IMR-90 (cell line): ENCODE measurements at regions not wholly inside any gene's neighbourhood (a gene's known extent, or its start where the extent isn't known, plus 50 kb on each side); places are given as distances from the start of the nearest gene placed in this dataset.

Source experiments
- ATAC-seq: fragments of 200-7000 bp; cut with Tn5 transposase; 2 replicates; pipeline ENCODE4 v1.9.1; 2020; ENCODE audit warnings: low read depth, mild to moderate bottlenecking, moderate library complexity
- BruUV-seq: library from RNA; stranded (reverse); fragments of 400-500 nt; replicated peaks from 2 replicates; lab custom pipeline; 2021; lab: Mats Ljungman, UMichigan
- CTCF ChIA-PET: fragments of 300-600 bp; formaldehyde crosslinking; extraction: SDS; loops from one replicate; lab custom pipeline; 2021; ENCODE audit warnings: antibody characterized with exemption; lab: Yijun Ruan, JAX
- POLR2A ChIA-PET: fragments of 300-600 bp; sonication (Branson Sonifier 250); formaldehyde crosslinking; loops from one replicate; lab custom pipeline; 2022; ENCODE audit warnings: antibody characterized with exemption; ENCODE audit not compliant: unreplicated experiment; lab: Charles Lee
- DNase-seq: peaks from one replicate; pipeline ENCODE4 v3.0.0; 2013
- H2AFZ ChIP-seq: replicated peaks from 2 replicates; pipeline ENCODE3; 2013; ENCODE audit warnings: low read length, mild to moderate bottlenecking; ENCODE audit not compliant: poor library complexity
- H2AK5ac ChIP-seq: 2 replicates; pipeline ENCODE4 v1.6.1; 2013; ENCODE audit warnings: low read depth, low read length, inconsistent platforms
- H2AK9ac ChIP-seq: replicated peaks from 2 replicates; pipeline ENCODE3; 2013; ENCODE audit warnings: mild to moderate bottlenecking, low read depth, low read length, moderate library complexity; ENCODE audit not compliant: poor library complexity
- H2BK120ac ChIP-seq: 2 replicates; pipeline ENCODE4 v1.6.1; 2013; ENCODE audit warnings: low read depth, low read length, inconsistent platforms
- H2BK15ac ChIP-seq: 3 replicates; pipeline ENCODE4 v1.6.1; 2013; ENCODE audit warnings: low read depth, low read length, inconsistent platforms
- H2BK20ac ChIP-seq: 2 replicates; pipeline ENCODE4 v1.6.1; 2013; ENCODE audit warnings: low read depth, mild to moderate bottlenecking, inconsistent platforms, low read length, moderate library complexity
- H2BK5ac ChIP-seq: 2 replicates; pipeline ENCODE4 v1.6.1; 2013; ENCODE audit warnings: mild to moderate bottlenecking, low read depth, low read length, inconsistent platforms; ENCODE audit not compliant: poor library complexity, severe bottlenecking
- H3K14ac ChIP-seq: replicated peaks from 2 replicates; pipeline ENCODE4 v1.6.1; 2013; ENCODE audit warnings: low read depth, low read length, inconsistent platforms
- H3K18ac ChIP-seq: 2 replicates; pipeline ENCODE4 v1.6.1; 2013; ENCODE audit warnings: low read depth, low read length, control low read depth
- H3K23ac ChIP-seq: 2 replicates; pipeline ENCODE4 v1.6.1; 2013; ENCODE audit warnings: low read depth, low read length, inconsistent platforms
- H3K27ac ChIP-seq: 2 replicates; pipeline ENCODE4 v1.5.1; 2013; ENCODE audit warnings: mild to moderate bottlenecking, control low read depth, low read length; ENCODE audit not compliant: insufficient read depth
- H3K27me3 ChIP-seq: 2 replicates; pipeline ENCODE4 v1.6.1; 2013; ENCODE audit warnings: low read length; ENCODE audit not compliant: control insufficient read depth, insufficient read depth
- H3K36me3 ChIP-seq: 2 replicates; pipeline ENCODE4 v1.6.1; 2013; ENCODE audit warnings: low read length, mixed read lengths; ENCODE audit not compliant: control insufficient read depth, insufficient read depth
- H3K4ac ChIP-seq: 2 replicates; pipeline ENCODE4 v1.6.1; 2013; ENCODE audit warnings: low read depth, low read length, inconsistent platforms
- H3K4me1 ChIP-seq: 2 replicates; pipeline ENCODE4 v1.6.1; 2013; ENCODE audit warnings: low read length, mixed read lengths; ENCODE audit not compliant: control insufficient read depth, insufficient read depth
- H3K4me2 ChIP-seq: 2 replicates; pipeline ENCODE4 v1.6.1; 2013; ENCODE audit warnings: low read depth, mild to moderate bottlenecking, control low read depth, low read length, moderate library complexity
- H3K4me3 ChIP-seq: 2 replicates; pipeline ENCODE4 v1.5.1; 2013; ENCODE audit warnings: low read depth, mild to moderate bottlenecking, control low read depth, low read length, moderate library complexity; ENCODE audit not compliant: insufficient read depth
- H3K56ac ChIP-seq: 2 replicates; pipeline ENCODE4 v1.6.1; 2013; ENCODE audit warnings: low read length, inconsistent platforms; ENCODE audit not compliant: insufficient read depth; ENCODE audit errors: extremely low read depth
- H3K79me1 ChIP-seq, 2 experiments: 2 replicates each; pipeline ENCODE4 v1.6.1; 2013; ENCODE audit warnings: low read length in 2 of 2, inconsistent platforms in 1 of 2, low read depth in 1 of 2
- H3K9ac ChIP-seq: 2 replicates; pipeline ENCODE4 v1.6.1; 2013; ENCODE audit warnings: low read depth, low read length, control low read depth
- H3K9me1 ChIP-seq: 2 replicates; pipeline ENCODE4 v1.6.1; 2013; ENCODE audit warnings: low read length, inconsistent platforms; ENCODE audit not compliant: insufficient read depth
- H3K9me3 ChIP-seq: 2 replicates; pipeline ENCODE4 v1.6.1; 2013; ENCODE audit warnings: low read length; ENCODE audit not compliant: control insufficient read depth, insufficient read depth
- H4K20me1 ChIP-seq: 2 replicates; pipeline ENCODE4 v1.6.1; 2013; ENCODE audit warnings: low read length, inconsistent platforms; ENCODE audit not compliant: insufficient read depth
- H4K5ac ChIP-seq: 2 replicates; pipeline ENCODE4 v1.6.1; 2013; ENCODE audit warnings: mild to moderate bottlenecking, low read depth, low read length, control low read depth
- H4K8ac ChIP-seq, 2 experiments: 2 replicates each; pipeline ENCODE4 v1.6.1; 2013; ENCODE audit warnings: low read depth in 2 of 2, low read length in 2 of 2, control low read depth in 1 of 2, inconsistent platforms in 1 of 2
- H4K91ac ChIP-seq: 2 replicates; pipeline ENCODE4 v1.6.1; 2013; ENCODE audit warnings: low read depth, low read length, inconsistent platforms; ENCODE audit not compliant: insufficient read depth
- BHLHE40 ChIP-seq: fragments of 150-350 bp; IDR thresholded peaks from 2 replicates; pipeline ENCODE4 v1.6.1; 2016; ENCODE audit warnings: mild to moderate bottlenecking, low read depth, low read length
- CEBPB ChIP-seq: IDR thresholded peaks from 2 replicates; pipeline ENCODE4 v1.6.1; 2012; ENCODE audit warnings: low read depth, low read length, improper control_type of control experiment
- CHD1 ChIP-seq: IDR thresholded peaks from 2 replicates; pipeline ENCODE4 v1.6.1; 2012; ENCODE audit warnings: low read depth, low read length, improper control_type of control experiment
- CTCF ChIP-seq: conservative IDR thresholded peaks from 2 replicates; pipeline ENCODE4 v1.5.1; 2012; ENCODE audit warnings: mild to moderate bottlenecking, low read depth, low read length, improper control_type of control experiment
- ELK1 ChIP-seq: fragments of 150-350 bp; IDR thresholded peaks from 2 replicates; pipeline ENCODE4 v1.6.1; 2016; ENCODE audit warnings: low read depth, mild to moderate bottlenecking, low read length, moderate library complexity, borderline replicate concordance
- FOS ChIP-seq: fragments of 150-350 bp; IDR thresholded peaks from 2 replicates; pipeline ENCODE4 v1.6.1; 2016; ENCODE audit warnings: low read depth, low read length
- MAFK ChIP-seq: IDR thresholded peaks from 2 replicates; pipeline ENCODE4 v1.6.1; 2012; ENCODE audit warnings: low read depth, low read length, improper control_type of control experiment
- MAZ ChIP-seq: IDR thresholded peaks from 2 replicates; pipeline ENCODE4 v1.6.1; 2012; ENCODE audit warnings: low read depth, mild to moderate bottlenecking, low read length, improper control_type of control experiment, moderate library complexity, borderline replicate concordance
- MXI1 ChIP-seq: IDR thresholded peaks from 2 replicates; pipeline ENCODE4 v1.6.1; 2012; ENCODE audit warnings: low read depth, mild to moderate bottlenecking, low read length, moderate library complexity, borderline replicate concordance
- NFE2L2 ChIP-seq: fragments of 150-350 bp; IDR thresholded peaks from 2 replicates; pipeline ENCODE4 v1.6.1; 2016; ENCODE audit warnings: low read depth, mild to moderate bottlenecking, low read length
- RAD21 ChIP-seq: IDR thresholded peaks from 2 replicates; pipeline ENCODE4 v1.6.1; 2012; ENCODE audit warnings: low read length, improper control_type of control experiment
- RCOR1 ChIP-seq: IDR thresholded peaks from 2 replicates; pipeline ENCODE4 v1.6.1; 2012; ENCODE audit warnings: mild to moderate bottlenecking, low read length, improper control_type of control experiment; ENCODE audit not compliant: insufficient replicate concordance
- RFX5 ChIP-seq: IDR thresholded peaks from 2 replicates; pipeline ENCODE4 v1.8.0; 2012; ENCODE audit warnings: low read depth, mild to moderate bottlenecking, low read length, moderate library complexity
- SMC3 ChIP-seq: fragments of 150-350 bp; IDR thresholded peaks from 2 replicates; pipeline ENCODE4 v1.6.1; 2016; ENCODE audit warnings: low read depth, mild to moderate bottlenecking, antibody characterized with exemption, low read length, moderate library complexity
- USF2 ChIP-seq: fragments of 150-350 bp; IDR thresholded peaks from 2 replicates; pipeline ENCODE4 v1.6.1; 2017; ENCODE audit warnings: mild to moderate bottlenecking, antibody characterized with exemption, low read length, low read depth
- WGBS, 2 experiments: methylation state at CpG; one replicate each; pipeline versions ENCODE4 v1.1.5 to v1.1.7; 2013; ENCODE audit warnings: missing lambda C conversion rate in 2 of 2; ENCODE audit not compliant: insufficient read length in 1 of 2; ENCODE audit errors: extremely low coverage in 2 of 2; 5-methylcytosine and 5-hydroxymethylcytosine counted together
- dilution Hi-C: fragments of 300-500 bp; cut with HindIII; formaldehyde crosslinking; loops from one replicate; pipeline ENCODE4 v1.14.3; 2018; ENCODE audit warnings: low sequenced_read_pairs; ENCODE audit not compliant: unreplicated experiment
- in situ Hi-C: fragments of 300-500 bp; cut with MboI; formaldehyde crosslinking; loops from 3 replicates; pipeline ENCODE4 v1.14.3; 2019; ENCODE audit warnings: low sequenced_read_pairs, inconsistent platforms, mixed read lengths
- intact Hi-C: fragments of 100-400 bp; cut with micrococcal nuclease; formaldehyde crosslinking; loops from 2 replicates; pipeline ENCODE4 v1.10.0; 2022

- WGBS, 2 experiments: 0% methylated on average over 1 of the region's 4 CpGs; no CpG with 5 or more reads in 1 of the 2 experiments
- no peak overlapping the region for H3K23ac ChIP-seq
- H3K27me3 ChIP-seq: no peaks in the 10 kb centered on the region
- no peak overlapping the region for H3K4me2 ChIP-seq
- H4K91ac ChIP-seq: no peak overlapping the region
- in situ Hi-C loops (no loop called here), dilution Hi-C loops (no loop called here), intact Hi-C loops (no loop called here)
- TF ChIP-seq MAFK (no peak), ELK1 (no peak), RFX5 (no peak), NFE2L2 (no peak), MAZ (no peak), BHLHE40 (no peak), RCOR1 (no peak), CEBPB (no peak), USF2 (no peak), FOS (no peak), RAD21 (no peak), CTCF (no peak), SMC3 (no peak), CHD1 (no peak), MXI1 (no peak)
- ChIA-PET POLR2A (no interaction called here), CTCF (no interaction called here)
- no peaks in the 10 kb centered on the region for H3K9me1 ChIP-seq
- H2BK15ac ChIP-seq: no peak overlapping the region
- H4K5ac ChIP-seq: no peak overlapping the region
- H3K36me3 ChIP-seq: no peaks in the 10 kb centered on the region
- DNase-seq: no peak
- ATAC-seq: no peak
- H3K9me3 ChIP-seq: no peaks in the 10 kb centered on the region
- no peak overlapping the region for H2AFZ ChIP-seq
- BruUV-seq: no TSS peak
- no peak overlapping the region for H3K14ac ChIP-seq
- no peaks in the 10 kb centered on the region for H3K79me1 ChIP-seq
- H3K27ac ChIP-seq: no peak overlapping the region
- H3K18ac ChIP-seq: no peak overlapping the region
- no peak overlapping the region for H4K8ac ChIP-seq
- no peaks in the 10 kb centered on the region for H3K4me1 ChIP-seq
- H2BK5ac ChIP-seq: no peak overlapping the region
- H2AK9ac ChIP-seq: no peak overlapping the region
- no peak overlapping the region for H3K4me3 ChIP-seq
- H3K4ac ChIP-seq: no peak overlapping the region
- H3K9ac ChIP-seq: no peak overlapping the region
- no peak overlapping the region for H2BK120ac ChIP-seq
- no peaks in the 10 kb centered on the region for H4K20me1 ChIP-seq
- H3K56ac ChIP-seq: no peak overlapping the region
- H2BK20ac ChIP-seq: no peak overlapping the region
- H2AK5ac ChIP-seq: no peak overlapping the region
These were observed 134.9 kb downstream of the CCT6B start for GRCh38 chr17:34826332-34826731.
